SK-N-SH (cell line): ENCODE measurements at regions not wholly inside any gene's neighbourhood (a gene's known extent, or its start where the extent isn't known, plus 50 kb on each side); places are given as distances from the start of the nearest gene placed in this dataset.

Source experiments
- CTCF ChIA-PET: fragments of 300-600, 350-600 bp; formaldehyde crosslinking; extraction: SDS; loops from one replicate; lab custom pipeline; 2021; lab: Yijun Ruan, JAX
- POLR2A ChIA-PET: fragments of 350-600 bp; sonication (Branson Sonifier 250); formaldehyde crosslinking; extraction: SDS; loops from one replicate; lab custom pipeline; 2020; ENCODE audit warnings: antibody characterized with exemption, inconsistent platforms; lab: Yijun Ruan, JAX
- DNase-seq: peaks from one replicate; pipeline ENCODE4 v3.0.0; 2012
- H2AFZ ChIP-seq: fragments of 200-600 bp; sonication (generic); 2 replicates; pipeline ENCODE4 v1.8.1; 2016; ENCODE audit warnings: antibody characterized with exemption, mild to moderate bottlenecking, low read depth
- H3F3A ChIP-seq: fragments of 200-600 bp; sonication (generic); replicated peaks from 2 replicates; pipeline ENCODE3; 2016; ENCODE audit warnings: antibody characterized with exemption, mild to moderate bottlenecking; ENCODE audit not compliant: insufficient read depth
- H3K27ac ChIP-seq, 2 experiments: fragments of 200-500 bp in 1 of 2; fragments of 200-600 bp in 1 of 2; sonication (Bioruptor generic) in 1 of 2; sonication (generic), shearing (Covaris generic) in 1 of 2; 2 replicates each; pipeline versions ENCODE4 v1.5.1 to v1.6.1; 2014 to 2016; ENCODE audit warnings: low read depth in 2 of 2, inconsistent platforms in 1 of 2, low read length in 1 of 2, mild to moderate bottlenecking in 1 of 2, mixed read lengths in 1 of 2
- H3K27me3 ChIP-seq: fragments of 200-600 bp; sonication (generic), shearing (Covaris generic); 2 replicates; pipeline ENCODE4 v1.6.1; 2016; ENCODE audit warnings: mixed run types; ENCODE audit not compliant: insufficient read depth
- H3K36me3 ChIP-seq, 2 experiments: fragments of 200-500 bp in 1 of 2; fragments of 200-600 bp in 1 of 2; sonication (Bioruptor generic) in 1 of 2; sonication (generic) in 1 of 2; replicated peaks in 1 of 2; 2 replicates each; pipeline versions ENCODE3 to v1.5.1; 2014 to 2016; ENCODE audit warnings: low read length in 1 of 2, mild to moderate bottlenecking in 1 of 2; ENCODE audit not compliant: insufficient read depth in 2 of 2, control insufficient read depth in 1 of 2
- H3K4me1 ChIP-seq, 2 experiments: fragments of 200-500 bp in 1 of 2; fragments of 200-600 bp in 1 of 2; sonication (Bioruptor generic) in 1 of 2; sonication (generic), shearing (Covaris generic) in 1 of 2; 2 replicates each; pipeline versions ENCODE4 v1.5.1 to v1.6.1; 2014 to 2016; ENCODE audit warnings: low read depth in 1 of 2, low read length in 1 of 2, mixed run types in 1 of 2; ENCODE audit not compliant: insufficient read depth in 2 of 2, control insufficient read depth in 1 of 2
- H3K4me2 ChIP-seq: fragments of 200-600 bp; sonication (generic), shearing (Covaris generic); 2 replicates; pipeline ENCODE4 v1.6.1; 2017; ENCODE audit warnings: mixed run types
- H3K4me3 ChIP-seq, 2 experiments: fragments of 200-500 bp in 1 of 2; fragments of 200-600 bp in 1 of 2; sonication (Bioruptor generic) in 1 of 2; sonication (generic), shearing (Covaris generic) in 1 of 2; 2 replicates each; pipeline versions ENCODE4 v1.5.1 to v1.8.1; 2014 to 2016; ENCODE audit warnings: low read depth in 2 of 2, inconsistent platforms in 1 of 2, low read length in 1 of 2, mild to moderate bottlenecking in 1 of 2, mixed read lengths in 1 of 2, moderate library complexity in 1 of 2
- H3K79me2 ChIP-seq: fragments of 200-600 bp; sonication (generic); 2 replicates; pipeline ENCODE4 v1.8.1; 2017; ENCODE audit warnings: mild to moderate bottlenecking; ENCODE audit not compliant: insufficient read depth
- H3K9ac ChIP-seq: fragments of 200-600 bp; sonication (generic); 2 replicates; pipeline ENCODE4 v1.6.1; 2017; ENCODE audit warnings: mixed run types
- H3K9me2 ChIP-seq: fragments of 200-600 bp; sonication (generic); 2 replicates; pipeline ENCODE4 v1.6.1; 2017; ENCODE audit warnings: mixed run types
- H3K9me3 ChIP-seq: fragments of 200-600 bp; sonication (generic); 2 replicates; pipeline ENCODE4 v1.6.1; 2017; ENCODE audit warnings: mixed run types, mild to moderate bottlenecking, moderate library complexity
- H4K20me1 ChIP-seq: fragments of 200-600 bp; sonication (generic); 2 replicates; pipeline ENCODE4 v1.6.1; 2017; ENCODE audit warnings: mild to moderate bottlenecking, mixed run types; ENCODE audit not compliant: insufficient read depth
- CTCF ChIP-seq: fragments of 200-600 bp; sonication (generic); IDR thresholded peaks from 2 replicates; pipeline ENCODE4 v1.6.1; 2017; ENCODE audit warnings: antibody characterized with exemption, mild to moderate bottlenecking, moderate library complexity
- EZH2phosphoT487 ChIP-seq: fragments of 200-600 bp; sonication (generic); IDR thresholded peaks from 2 replicates; pipeline ENCODE4 v1.6.1; 2017; ENCODE audit warnings: low read depth, mixed run types, mild to moderate bottlenecking, antibody characterized with exemption, moderate library complexity, borderline replicate concordance
- FOSL2 ChIP-seq: IDR thresholded peaks from 2 replicates; pipeline ENCODE4 v1.4.0; 2012; ENCODE audit warnings: low read depth, mild to moderate bottlenecking, moderate library complexity, borderline replicate concordance
- GATA2 ChIP-seq: sonication (generic); formaldehyde crosslinking; IDR thresholded peaks from 2 replicates; pipeline ENCODE4 v1.5.0; 2020; ENCODE audit warnings: mild to moderate bottlenecking, missing genetic modification reagents
- IRF3 ChIP-seq: fragments of 150-350 bp; IDR thresholded peaks from 2 replicates; pipeline ENCODE4 v1.6.1; 2016; ENCODE audit warnings: mild to moderate bottlenecking, low read depth, low read length
- JUND ChIP-seq: IDR thresholded peaks from 2 replicates; pipeline ENCODE4 v1.4.0; 2012
- NRF1 ChIP-seq: IDR thresholded peaks from 2 replicates; pipeline ENCODE4 v1.6.1; 2012; ENCODE audit warnings: low read depth, mild to moderate bottlenecking, low read length
- RAD21 ChIP-seq: IDR thresholded peaks from 2 replicates; pipeline ENCODE4 v1.6.1; 2012; ENCODE audit warnings: mild to moderate bottlenecking, low read length
- REST ChIP-seq: IDR thresholded peaks from 2 replicates; pipeline ENCODE4 v1.6.1; 2012; ENCODE audit warnings: mild to moderate bottlenecking, low read depth, low read length, moderate library complexity
- RXRA ChIP-seq: IDR thresholded peaks from 2 replicates; pipeline ENCODE4 v1.4.0; 2012; ENCODE audit warnings: low read depth, mild to moderate bottlenecking, borderline replicate concordance
- SIN3A ChIP-seq: IDR thresholded peaks from 2 replicates; pipeline ENCODE4 v1.6.1; 2012; ENCODE audit warnings: low read depth, mild to moderate bottlenecking, low read length, moderate library complexity, borderline replicate concordance
- TAF1 ChIP-seq: IDR thresholded peaks from 2 replicates; pipeline ENCODE4 v1.6.1; 2012; ENCODE audit warnings: low read depth, mild to moderate bottlenecking, low read length, moderate library complexity, borderline replicate concordance
- TEAD4 ChIP-seq: IDR thresholded peaks from 2 replicates; pipeline ENCODE4 v1.4.0; 2012; ENCODE audit warnings: mild to moderate bottlenecking, borderline replicate concordance; ENCODE audit not compliant: insufficient read depth
- USF1 ChIP-seq: IDR thresholded peaks from 2 replicates; pipeline ENCODE4 v1.4.0; 2012; ENCODE audit warnings: low read depth, borderline replicate concordance
- YY1 ChIP-seq: IDR thresholded peaks from 2 replicates; pipeline ENCODE4 v1.4.0; 2012; ENCODE audit warnings: low read depth, mild to moderate bottlenecking
- WGBS: methylation state at CpG from one replicate; pipeline ENCODE4 v1.1.6; 2017; ENCODE audit warnings: low lambda C conversion rate; 5-methylcytosine and 5-hydroxymethylcytosine counted together

GRCh38 chr15:35648941-35649340, 103.0 kb upstream of the DPH6 start:
- DNase-seq: no peak
- H3K4me2 ChIP-seq: no peak overlapping the region
- H3K4me1 ChIP-seq: peaks cover 0 to 4% of the 10 kb centered on the region in 2 experiments; a peak in 1 of 4 replicates
- no peaks in the 10 kb centered on the region for H3K9me2 ChIP-seq
- no peaks in the 10 kb centered on the region for H3K36me3 ChIP-seq
- no peaks in the 10 kb centered on the region for H3K79me2 ChIP-seq
- TF ChIP-seq NRF1: no peak
- TF ChIP-seq GATA2 (CRISPR knock-in tag): no peak
- TF ChIP-seq JUND: no peak
- no peak for TF ChIP-seq EZH2phosphoT487
- TF ChIP-seq TEAD4: no peak
- TF ChIP-seq USF1: no peak
- no peak for TF ChIP-seq SIN3A
- H3K9ac ChIP-seq: no peak overlapping the region
- H3K27me3 ChIP-seq: no peaks in the 10 kb centered on the region
- no peak overlapping the region for H3K27ac ChIP-seq
- WGBS: 72% methylated on average over 5 of the region's 5 CpGs
- no peak overlapping the region for H2AFZ ChIP-seq
- H3K4me3 ChIP-seq: no peak overlapping the region
- no peaks in the 10 kb centered on the region for H3F3A ChIP-seq
- ChIA-PET CTCF (interaction anchor here (1.4 kb wide), 1 partner anchor 16 kb away, joined by 3 read pairs; no protein-coding TSS in a partner anchor), POLR2A (no interaction called here)
- no peaks in the 10 kb centered on the region for H4K20me1 ChIP-seq
- no peaks in the 10 kb centered on the region for H3K9me3 ChIP-seq

- Histone ChIP-seq H2AFZ (no peak overlapping the region), H3K4me1 (peaks cover 0 to 4% of the 10 kb centered on the region in 2 experiments; a peak in 1 of 4 replicates), H3K27me3 (no peaks in the 10 kb centered on the region), H3K4me2 (no peak overlapping the region), H3F3A (no peaks in the 10 kb centered on the region), H3K79me2 (no peaks in the 10 kb centered on the region), H3K4me3 (no peak overlapping the region), H4K20me1 (no peaks in the 10 kb centered on the region), H3K9ac (no peak overlapping the region), H3K9me3 (no peaks in the 10 kb centered on the region), H3K9me2 (no peaks in the 10 kb centered on the region), H3K36me3 (no peaks in the 10 kb centered on the region), H3K27ac (no peak overlapping the region)
- TF ChIP-seq RAD21: no peak
- TF ChIP-seq GATA2 (CRISPR knock-in tag): peak; percentile 39; the same call in 1 of the 2 replicates
- ChIA-PET POLR2A (no interaction called here), CTCF (interaction anchor here (1.4 kb wide), 1 partner anchor 16 kb away, joined by 3 read pairs; no protein-coding TSS in a partner anchor)
- peak; percentile 10 for DNase-seq
- WGBS: 80% methylated on average over 4 of the region's 4 CpGs
Observed at GRCh38 chr15:35649575-35649974, 103.6 kb upstream of the DPH6 start.

GRCh38 chr15:35654332-35654731, 108.4 kb upstream of the DPH6 start:
- Histone ChIP-seq H4K20me1 (no peaks in the 10 kb centered on the region), H3K27me3 (no peaks in the 10 kb centered on the region), H3K79me2 (no peaks in the 10 kb centered on the region), H3K36me3 (no peaks in the 10 kb centered on the region), H3K4me3 (no peak overlapping the region), H3F3A (peaks cover 3% of the 10 kb centered on the region), H3K9me3 (no peaks in the 10 kb centered on the region), H3K9ac (no peak overlapping the region), H3K4me1 (no peaks in the 10 kb centered on the region; a peak in 1 of 4 replicates), H3K27ac (no peak overlapping the region), H2AFZ (no peak overlapping the region), H3K9me2 (no peaks in the 10 kb centered on the region), H3K4me2 (no peak overlapping the region)
- DNase-seq: no peak
- CTCF ChIA-PET: no interaction called here
- POLR2A ChIA-PET: no interaction called here
- WGBS: 79% methylated on average over 3 of the region's 3 CpGs
- TF ChIP-seq FOSL2: no peak
- TF ChIP-seq RXRA: no peak
- TF ChIP-seq TAF1: no peak
- no peak for TF ChIP-seq IRF3
- TF ChIP-seq CTCF: no peak
- TF ChIP-seq REST: no peak
- TF ChIP-seq EZH2phosphoT487: no peak
- TF ChIP-seq YY1: no peak
